ENCODE measurements at regions not wholly inside any gene's neighbourhood (a gene's known extent, or its start where the extent isn't known, plus 50 kb on each side); places are given as distances from the start of the nearest gene placed in this dataset.

DNA sequence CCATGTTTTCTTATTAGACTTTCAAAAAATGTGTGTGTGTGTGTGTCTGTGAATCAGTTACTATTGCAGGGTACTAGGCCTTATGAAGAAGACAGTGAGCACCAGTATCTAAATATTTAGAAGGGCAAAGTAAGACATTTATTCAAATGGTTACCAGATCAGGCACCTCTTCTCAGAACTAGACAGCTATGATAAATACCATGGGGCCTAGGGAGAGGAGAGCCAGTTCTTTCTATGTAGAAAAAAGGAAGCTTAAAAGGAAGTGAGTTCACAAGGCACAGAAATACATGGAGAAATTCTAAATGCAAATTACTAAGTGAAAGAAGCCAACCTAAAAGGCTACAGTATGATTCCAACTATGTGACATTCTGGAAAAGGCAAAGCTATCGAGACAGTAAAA, 261.3 kb downstream of the SOX11 start:
- DNase-seq (ENCODE audit: low read depth): no peak

DNA sequence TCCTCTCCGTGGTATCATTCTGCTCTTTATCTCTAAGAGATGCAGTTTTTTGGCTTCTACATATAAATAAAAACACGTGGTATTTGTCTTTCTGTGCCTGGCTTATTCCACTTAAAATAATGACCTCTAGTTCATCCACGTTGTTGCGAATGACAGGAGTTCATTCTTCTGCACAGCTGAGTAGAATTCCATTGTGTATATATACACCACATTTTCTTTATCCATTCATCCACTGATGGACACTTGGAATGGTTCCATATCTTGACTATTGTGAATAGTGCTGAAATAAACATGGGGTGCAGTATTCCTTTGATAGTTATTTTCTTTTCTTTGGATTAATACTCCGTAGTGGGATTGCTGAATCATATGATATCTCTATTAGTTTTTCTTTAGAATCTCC, 262.3 kb downstream of the SOX11 start:
- no peak for DNase-seq (ENCODE audit: low read depth)

DNA sequence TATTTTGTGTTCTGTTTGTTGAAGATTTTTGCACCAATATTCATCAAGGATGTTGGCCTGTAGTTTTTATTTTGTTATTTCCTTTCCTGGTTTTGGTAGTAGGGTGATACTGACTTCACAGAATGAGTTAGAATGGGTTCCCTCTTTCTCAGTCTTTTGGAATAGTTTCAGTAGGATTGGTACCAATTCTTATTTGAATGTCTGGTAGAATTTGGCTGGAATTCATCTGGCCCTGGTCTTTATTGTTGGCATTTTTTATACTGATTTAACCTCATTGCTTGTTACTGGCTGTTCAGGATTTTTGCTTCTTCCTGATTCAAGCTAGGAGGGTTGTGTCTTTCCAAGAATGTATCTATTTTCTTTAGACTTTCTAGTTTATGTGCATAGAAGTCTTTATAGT, 263.7 kb downstream of the SOX11 start:
- no peak for DNase-seq (ENCODE audit: low read depth)

DNA sequence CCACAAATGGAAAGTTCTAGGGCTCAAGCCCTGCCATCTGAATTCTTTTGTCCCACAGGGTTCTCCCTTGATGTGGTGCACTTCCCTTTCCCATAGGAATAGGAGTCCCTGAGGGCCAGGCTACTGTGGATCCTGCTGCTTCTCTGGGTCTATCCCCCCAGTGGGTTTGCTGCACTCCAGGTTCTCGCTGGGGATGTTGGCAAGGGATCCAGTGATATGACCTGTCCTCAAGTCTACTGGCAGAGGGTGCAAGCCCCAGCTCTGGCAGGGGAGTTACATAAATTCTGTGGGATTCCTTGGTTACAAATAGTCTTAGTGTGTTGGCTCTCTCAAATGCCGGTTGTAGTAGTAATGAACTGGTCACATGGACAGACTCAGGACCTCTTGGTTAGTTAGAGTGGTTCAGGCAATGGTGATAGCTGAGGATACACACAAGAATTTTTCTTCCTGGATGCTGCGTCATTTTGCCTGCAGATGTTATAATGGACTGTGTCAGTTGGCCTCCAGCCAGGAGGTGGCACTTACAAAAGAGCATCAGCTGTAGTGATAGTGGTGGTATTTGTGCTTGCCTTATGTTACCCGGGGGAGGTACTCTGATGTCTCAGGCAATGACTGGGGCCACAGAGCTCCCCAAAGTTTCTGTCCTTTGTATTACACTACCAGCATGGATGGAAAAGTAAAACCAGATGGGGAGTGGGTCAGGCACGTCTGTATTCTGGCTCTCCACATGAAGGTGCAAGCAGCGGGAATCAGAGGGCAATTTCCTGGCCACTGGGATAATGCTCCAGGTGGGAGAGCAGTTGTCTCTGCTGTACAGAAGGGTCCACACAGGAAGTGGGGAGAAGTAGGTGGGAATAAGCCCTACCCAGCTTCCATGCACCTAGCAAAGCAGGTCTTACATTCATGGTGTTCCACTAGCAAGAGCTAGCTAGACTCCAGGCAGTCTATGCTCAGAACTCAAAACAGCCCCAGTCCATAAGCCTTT, 267.9 kb downstream of the SOX11 start:
- DNase-seq (ENCODE audit: low read depth): no peak

DNA sequence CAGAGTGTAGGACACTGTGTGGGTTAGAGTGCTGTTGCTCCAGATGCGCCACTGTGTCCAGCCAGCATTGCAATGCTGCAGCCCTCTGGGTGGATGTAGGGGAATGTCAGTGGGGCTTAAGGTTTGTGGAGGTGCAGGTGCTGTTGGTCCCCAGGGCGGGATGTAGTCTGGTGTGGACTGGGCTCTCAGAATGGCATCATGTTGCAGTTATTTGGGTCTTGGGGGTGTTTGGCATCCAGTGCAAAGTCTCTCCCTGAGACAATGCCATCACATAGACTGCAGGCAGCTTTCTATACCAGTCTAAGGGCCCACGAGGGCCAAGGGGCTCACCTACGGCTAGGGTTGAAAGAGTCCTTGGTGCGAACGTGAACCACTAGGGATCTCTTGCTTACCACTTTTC, 275.3 kb downstream of the SOX11 start:
- no peak for DNase-seq (ENCODE audit: low read depth)

DNA sequence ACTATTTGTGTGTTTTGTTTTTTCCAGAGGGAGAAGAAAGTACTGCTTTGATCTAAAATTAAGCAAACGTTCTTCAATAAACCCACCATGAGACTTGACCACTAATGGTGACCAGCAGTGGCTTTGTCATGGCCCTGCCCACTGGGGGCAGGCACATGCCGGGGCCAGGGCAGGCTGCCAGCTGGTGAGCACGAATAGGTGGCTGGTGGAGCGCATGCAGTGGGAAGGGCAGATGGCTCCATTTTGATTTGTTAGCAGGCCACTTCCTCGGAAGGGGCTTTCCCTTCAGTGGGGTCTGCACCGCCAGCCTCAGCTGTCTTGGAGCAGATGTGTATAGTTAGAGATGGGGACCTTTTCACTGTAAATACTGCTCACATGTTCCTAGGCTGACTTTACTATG, 277.1 kb downstream of the SOX11 start:
- no peak for DNase-seq (ENCODE audit: low read depth)

DNA sequence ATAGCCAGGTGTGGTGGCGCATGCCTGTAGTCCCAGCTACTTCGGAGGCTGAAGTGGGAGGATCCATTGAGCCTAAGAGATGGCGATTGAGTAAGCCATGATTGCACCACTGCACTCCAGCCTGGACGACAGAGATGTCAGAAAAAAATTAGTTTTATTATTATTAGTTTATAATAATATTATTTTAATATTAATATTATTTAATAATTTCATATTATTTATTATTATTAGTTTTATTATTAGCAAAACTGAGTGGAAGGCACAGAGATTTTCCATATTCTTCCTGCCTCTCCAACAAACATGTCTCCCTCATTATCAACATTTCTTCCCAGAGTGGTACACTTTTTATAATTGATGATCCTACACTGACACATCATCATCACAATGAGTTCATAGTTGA, 278.2 kb downstream of the SOX11 start:
- no peak for DNase-seq (ENCODE audit: low read depth)

DNA sequence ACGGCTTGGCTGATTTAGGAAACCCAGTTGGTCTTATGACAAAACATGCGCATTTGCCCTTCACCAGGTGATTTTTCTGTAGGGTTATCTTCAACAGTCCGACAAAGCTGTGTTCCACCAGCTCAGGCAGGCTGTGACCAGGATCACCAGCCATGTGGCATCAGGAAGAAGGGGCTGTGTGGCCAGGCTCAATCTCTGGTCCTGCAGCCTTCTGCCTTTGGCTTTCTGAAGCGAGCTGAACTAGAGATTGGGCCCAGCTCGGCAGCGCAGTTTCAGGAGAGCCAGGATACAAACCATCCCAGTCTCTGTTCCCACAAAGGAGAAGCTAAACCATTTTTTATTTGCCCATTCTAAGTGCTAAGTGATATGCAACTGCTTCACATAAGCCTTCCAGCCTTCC, 282.3 kb downstream of the SOX11 start:
- DNase-seq (ENCODE audit: low read depth): no peak

DNA sequence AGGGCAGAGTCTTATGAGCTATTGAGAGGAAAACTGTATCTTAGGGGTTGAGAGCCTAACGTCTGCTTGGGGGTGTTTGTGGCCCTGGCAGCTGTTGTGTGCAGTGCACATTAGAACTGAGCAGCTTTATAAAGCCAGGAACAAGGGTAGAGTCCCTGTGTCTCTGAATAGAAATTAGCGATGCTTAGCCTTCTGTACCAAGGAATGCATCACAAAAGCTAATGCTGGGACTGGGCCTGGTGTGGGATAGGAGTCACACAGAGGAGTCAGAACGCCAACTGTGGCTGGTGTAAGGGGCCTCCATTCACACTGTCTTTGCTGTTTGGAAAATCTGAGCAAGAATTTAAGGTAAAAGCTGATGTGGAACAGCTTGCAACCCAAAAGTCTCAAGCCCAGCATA, 283.2 kb downstream of the SOX11 start:
- DNase-seq (ENCODE audit: low read depth): no peak

DNA sequence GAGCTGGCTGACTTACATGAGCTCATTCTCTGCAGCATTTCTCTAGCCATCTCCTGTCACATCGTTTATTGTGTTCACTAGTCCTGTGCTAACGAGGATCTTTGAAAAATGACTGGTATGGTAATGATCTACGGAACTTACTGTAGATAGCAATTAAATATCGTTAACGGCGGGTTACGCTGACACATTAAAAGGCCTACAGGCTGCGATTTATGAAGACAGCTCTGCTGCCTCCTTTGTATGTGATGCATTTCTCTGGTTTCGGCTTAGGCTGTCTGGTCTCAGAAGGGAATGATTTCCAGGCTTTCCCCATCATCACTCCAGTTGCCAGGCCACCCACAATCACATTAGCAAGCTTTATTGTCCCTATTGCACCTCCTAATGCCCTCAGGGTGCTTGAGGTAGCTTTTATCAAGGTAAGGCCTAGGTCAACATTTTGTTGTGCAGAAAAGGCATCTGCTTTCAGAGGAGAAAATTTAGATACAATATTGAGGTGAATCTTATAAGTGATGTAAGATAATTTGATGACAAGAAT, 284.4 kb downstream of the SOX11 start:
- no peak for DNase-seq (ENCODE audit: low read depth)

DNA sequence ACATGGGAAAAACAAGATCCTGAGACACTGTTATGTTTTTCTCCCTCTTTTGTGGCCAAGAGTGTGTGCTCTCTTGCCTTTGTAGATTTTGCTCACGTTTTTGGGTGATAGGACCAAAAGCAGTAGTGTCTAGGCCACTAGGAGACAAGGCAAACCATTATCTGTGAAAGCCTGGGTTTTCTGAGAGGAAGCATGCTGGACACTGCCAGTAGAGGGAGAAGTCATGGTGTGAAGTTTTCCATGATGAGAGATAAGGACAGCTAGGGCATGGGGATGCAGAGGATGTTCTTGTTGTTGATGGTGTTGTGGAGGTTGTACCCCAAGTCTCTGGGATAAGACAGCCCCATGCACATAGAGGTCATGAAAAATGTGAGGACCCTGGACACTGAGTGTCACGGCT, 285.3 kb downstream of the SOX11 start:
- DNase-seq (ENCODE audit: low read depth): no peak

DNA sequence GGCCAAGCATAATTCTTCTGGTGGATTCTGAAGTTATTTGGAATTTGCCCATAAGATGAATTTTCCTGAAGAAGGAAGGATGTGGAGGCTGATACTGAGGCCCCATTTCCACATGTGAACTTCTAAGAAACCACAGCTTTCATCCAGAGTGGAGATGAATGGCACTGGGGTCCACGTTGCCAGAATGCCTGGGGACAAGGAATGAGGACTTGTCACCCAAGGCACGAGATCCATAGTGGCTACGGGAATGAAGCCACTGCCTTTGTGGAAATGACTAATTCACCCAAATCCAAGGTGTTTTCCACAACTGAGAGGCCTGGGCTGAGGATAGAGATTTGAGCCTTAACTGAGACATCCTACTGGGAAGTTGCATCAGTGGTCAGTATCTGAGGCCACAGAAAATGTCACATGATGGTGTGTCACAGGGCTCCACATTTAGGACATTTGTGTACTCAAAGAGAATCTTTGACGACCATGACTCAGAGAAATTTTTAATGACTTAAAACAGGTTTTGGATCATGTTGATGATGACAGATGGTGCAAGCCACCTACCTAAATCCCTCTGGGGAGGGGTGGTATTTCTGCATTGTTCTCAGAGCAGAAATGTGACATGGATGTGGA, 286.1 kb downstream of the SOX11 start:
- no peak for DNase-seq (ENCODE audit: low read depth)

DNA sequence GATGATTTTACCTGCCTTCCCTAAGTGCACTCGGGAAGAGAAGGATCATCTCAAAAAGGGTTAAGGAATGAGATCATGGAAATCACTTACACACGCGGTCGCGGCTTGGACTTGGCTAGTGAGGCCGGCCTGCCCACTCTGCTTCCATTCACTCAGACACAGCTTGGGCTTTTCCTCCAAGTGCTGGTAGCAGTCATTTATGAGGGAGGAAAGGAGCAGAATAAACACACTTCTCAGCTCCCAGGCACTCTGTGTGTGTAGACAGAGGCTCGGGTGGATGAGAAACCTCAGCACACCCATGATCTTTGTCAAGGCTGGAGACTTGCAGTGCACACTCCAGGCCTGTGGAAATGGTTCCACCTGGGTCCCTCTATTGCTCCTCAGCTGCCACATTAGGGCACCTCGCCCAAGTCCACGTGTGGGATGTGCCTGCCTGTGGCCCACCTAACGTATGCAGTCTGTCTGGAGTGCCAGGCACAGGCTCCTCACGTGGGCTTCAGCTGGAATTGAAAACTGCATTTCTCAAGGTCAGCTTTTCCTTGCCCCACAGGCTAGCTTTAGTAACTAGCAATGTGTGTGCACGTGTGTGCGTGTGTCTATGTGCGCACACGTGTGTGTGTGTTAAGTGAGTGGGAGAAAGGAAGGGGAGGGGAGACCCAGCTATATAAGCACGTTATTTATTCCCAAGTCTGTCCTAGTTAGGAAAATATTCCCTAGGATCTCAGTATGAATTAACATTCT, 288.4 kb downstream of the SOX11 start:
- no peak for DNase-seq (ENCODE audit: low read depth)

DNA sequence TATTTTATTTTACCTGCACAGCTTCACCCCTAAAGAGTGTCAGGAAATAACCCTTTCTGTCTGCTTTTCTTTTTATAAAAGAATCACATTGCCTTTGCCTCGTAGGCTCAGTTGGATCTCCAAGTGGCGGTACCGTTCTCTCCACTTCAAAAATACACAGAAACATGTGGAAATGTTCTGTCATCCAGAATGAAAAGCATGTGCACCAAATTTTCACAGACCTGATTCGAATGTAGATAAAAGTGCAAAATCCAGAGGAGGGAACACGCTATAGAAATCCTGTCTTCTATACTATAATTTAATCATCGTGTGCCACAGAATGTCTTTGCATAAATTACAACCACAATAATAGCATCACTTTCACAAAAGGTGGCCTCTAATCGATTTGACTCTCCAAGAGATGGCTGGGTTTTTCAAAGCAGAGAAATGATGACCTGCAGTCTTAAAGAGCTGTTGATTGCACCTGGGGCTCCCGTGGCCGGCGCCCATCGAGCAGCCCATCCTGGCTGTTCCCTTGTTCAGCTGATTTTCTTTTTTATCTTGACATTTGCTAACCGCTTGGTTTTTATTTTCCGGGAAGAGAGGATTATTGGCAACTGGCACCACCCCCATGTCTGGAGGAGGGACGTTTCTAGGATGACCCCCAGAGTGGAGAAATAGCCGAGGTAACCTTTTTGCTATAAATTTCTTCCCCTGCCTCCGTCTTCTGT, 290.2 kb downstream of the SOX11 start:
- DNase-seq (ENCODE audit: low read depth): no peak

DNA sequence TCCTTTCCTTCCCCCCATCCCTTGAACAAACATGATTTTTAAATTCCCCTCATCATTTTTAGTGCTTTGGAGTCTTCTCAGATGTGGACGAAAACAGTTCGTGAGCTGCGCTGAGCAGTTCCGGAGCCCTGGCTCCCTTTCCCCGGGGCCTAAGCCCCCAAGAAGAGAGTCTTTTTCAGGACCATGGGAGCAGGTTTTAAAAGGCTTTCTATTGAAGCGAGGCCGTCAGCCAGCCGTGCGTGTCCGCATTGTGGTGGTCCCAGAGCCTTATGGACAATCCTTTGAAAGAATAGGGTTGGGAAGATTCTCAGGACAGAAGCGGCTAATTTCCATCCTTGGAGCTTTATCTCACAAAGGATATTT, 290.7 kb downstream of the SOX11 start:
- no peak for DNase-seq (ENCODE audit: low read depth)

DNA sequence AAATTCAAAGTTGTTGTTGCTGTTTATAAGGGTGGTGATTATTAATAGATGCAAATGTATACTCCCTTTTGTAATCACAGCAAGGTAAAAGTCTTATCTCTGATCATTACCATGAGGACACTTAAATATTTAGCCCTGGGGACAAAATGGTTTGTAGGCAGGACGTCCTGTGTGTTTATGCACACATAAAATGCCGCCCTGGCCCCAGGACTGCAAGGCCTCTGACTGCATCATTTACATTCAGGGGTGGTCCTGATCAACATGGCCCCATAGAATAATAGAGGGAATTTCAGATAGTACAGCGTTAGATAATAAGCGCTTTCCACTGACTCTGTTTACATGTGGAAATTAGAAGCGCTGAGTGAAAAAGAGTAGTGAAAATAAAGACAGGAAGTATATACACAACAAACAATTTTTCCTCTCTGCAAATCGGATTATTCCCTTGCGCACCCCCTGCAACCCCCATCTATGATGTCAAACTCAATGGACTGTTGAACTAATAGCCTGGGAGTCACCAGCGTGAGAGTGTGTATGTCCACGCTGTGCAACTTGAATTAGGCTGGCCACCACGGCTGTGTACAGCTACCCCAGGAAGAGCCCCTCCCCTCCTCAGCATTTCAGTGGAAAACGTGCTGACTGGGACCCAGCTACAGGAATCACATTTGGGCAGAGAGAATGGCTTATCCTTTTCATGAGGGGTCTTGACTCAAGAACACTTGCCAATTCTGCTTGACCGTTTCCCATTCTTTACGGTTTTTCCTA, 291.5 kb downstream of the SOX11 start:
- no peak for DNase-seq (ENCODE audit: low read depth)

DNA sequence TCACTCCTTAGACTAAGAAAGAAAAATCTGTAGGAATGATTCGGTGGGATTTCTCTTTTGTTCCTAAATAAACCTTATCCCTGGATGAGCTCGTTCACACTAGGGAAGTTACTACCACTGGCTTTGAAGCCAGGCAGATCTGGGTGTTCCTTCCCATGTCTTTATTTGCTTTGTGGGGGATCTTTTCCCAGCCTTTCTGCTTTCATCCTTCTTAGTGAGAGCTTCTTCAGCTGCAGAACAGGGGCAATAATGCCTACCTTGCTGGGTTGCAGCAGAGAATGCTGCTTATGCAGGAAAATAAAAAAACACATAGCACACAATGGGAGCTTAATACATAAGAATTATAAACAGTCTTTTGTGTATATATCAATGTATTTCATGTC, 292.1 kb downstream of the SOX11 start:
- DNase-seq (ENCODE audit: low read depth): no peak

DNA sequence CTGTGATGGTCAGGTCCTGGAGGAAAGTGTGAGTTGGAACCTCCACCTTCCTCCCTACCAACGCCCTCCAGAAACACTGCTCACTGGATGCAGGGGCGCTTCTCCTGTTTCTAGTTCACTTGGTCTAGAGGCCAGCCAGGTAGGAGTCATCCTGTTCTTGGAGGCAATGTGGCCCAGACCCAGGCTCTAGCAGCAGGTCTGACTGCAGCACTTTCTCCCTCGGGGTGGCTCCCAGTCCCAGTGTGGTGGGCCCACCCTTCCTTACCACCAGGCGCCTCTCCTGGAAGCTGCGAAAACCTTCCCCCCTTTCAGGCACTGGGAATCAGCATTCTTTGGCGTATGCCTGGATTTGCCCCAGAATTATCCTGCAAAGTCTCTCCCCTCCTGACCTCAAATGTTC, 292.8 kb downstream of the SOX11 start:
- DNase-seq (ENCODE audit: low read depth): no peak

DNA sequence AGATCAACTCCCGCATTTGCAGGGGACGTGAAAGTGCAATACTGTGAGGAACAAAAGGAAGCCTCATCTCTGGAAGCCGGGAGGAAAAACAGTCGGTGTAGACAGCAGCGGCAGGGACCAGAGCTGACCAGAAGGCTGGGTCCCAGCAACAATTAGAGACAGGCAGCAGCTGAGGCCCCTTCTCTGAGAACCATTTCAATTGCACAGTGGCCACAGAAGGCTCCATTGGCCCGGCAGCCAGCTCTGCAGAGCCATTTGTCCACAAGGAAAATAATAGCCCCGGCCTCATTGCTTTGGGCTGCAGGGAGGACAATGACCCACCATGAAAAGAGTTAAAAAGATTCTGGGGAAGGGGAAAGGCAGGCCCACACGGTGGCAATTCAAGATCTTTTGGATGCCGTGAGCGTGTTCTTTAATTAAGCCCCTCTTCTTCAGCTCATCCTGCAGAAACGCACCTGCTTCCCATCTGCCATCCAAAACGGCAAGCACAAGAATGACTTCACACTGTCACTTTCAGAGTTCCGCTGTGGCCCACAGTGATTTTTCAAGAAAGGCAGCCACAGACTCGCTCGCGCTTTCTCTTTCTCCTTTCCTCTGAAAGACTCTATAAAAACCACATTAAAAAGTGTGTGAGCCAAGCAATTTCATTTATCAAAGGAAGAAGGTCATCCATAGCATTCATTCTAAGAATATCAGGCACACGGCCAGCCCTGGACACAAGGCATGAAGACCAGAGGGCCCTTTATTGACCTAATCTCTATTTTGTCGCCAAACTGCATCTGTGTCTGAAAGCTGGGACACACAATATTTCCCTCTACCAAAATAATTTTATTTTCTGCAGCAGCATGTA, 293.6 kb downstream of the SOX11 start:
- no peak for DNase-seq (ENCODE audit: low read depth)
